HCT116 (cell line): ENCODE measurements at regions not wholly inside any gene's neighbourhood (a gene's known extent, or its start where the extent isn't known, plus 50 kb on each side); places are given as distances from the start of the nearest gene placed in this dataset.

ENCODE experiments used
- ATAC-seq: fragments of 200-7000 bp; cut with Tn5 transposase; 2 replicates; pipeline ENCODE4 v1.9.1; 2020; ENCODE audit warnings: mild to moderate bottlenecking, moderate library complexity
- BruUV-seq: library from RNA; stranded (reverse); fragments of 400-500 nt; replicated peaks from 2 replicates; lab custom pipeline; 2021; lab: Mats Ljungman, UMichigan
- CTCF ChIA-PET: fragments of 300-600 bp; sonication (Branson Sonifier 250); formaldehyde crosslinking; loops from one replicate; lab custom pipeline; 2021; ENCODE audit warnings: antibody characterized with exemption; lab: Charles Lee
- POLR2A ChIA-PET: fragments of 300-600, 350-600 bp; sonication (Branson Sonifier 250); formaldehyde crosslinking; loops from one replicate; lab custom pipeline; 2021; ENCODE audit warnings: antibody characterized with exemption; lab: Charles Lee
- RAD21 ChIA-PET, 2 experiments: fragments of 300-600 bp; sonication (Branson Sonifier 250); formaldehyde crosslinking; loops; one replicate each; lab custom pipeline; 2023; ENCODE audit warnings: low total read pairs in 2 of 2; ENCODE audit not compliant: uncharacterized antibody in 2 of 2, unreplicated experiment in 2 of 2, low non-redundant PET in 1 of 2; lab: Charles Lee
- DNase-seq: peaks from one replicate; pipeline ENCODE4 v3.0.0-alpha.2; 2010; ENCODE audit warnings: low read depth, low spot score
- H2AFZ ChIP-seq: fragments of 200-600 bp; shearing (Covaris generic), sonication (generic); 2 replicates; pipeline ENCODE4 v1.6.1; 2017; ENCODE audit warnings: low read depth, mixed run types, mixed read lengths, antibody characterized with exemption, low read length; ENCODE audit not compliant: poor library complexity, severe bottlenecking
- H3K27ac ChIP-seq: 2 replicates; pipeline ENCODE4 v1.5.1; 2012; ENCODE audit warnings: low read depth, low read length
- H3K27me3 ChIP-seq: fragments of 200-600 bp; sonication (generic); 2 replicates; pipeline ENCODE4 v1.6.1; 2016; ENCODE audit warnings: mixed run types, low read length, mixed read lengths; ENCODE audit not compliant: insufficient read depth
- H3K36me3 ChIP-seq, 2 experiments: fragments of 200-500 bp in 1 of 2; fragments of 200-600 bp in 1 of 2; sonication (Bioruptor generic) in 1 of 2; sonication (generic) in 1 of 2; 2 replicates each; pipeline versions ENCODE4 v1.5.1 to v1.6.1; 2014 to 2016; ENCODE audit warnings: low read length in 2 of 2, inconsistent platforms in 1 of 2, mixed read lengths in 1 of 2, mixed run types in 1 of 2; ENCODE audit not compliant: insufficient read depth in 2 of 2, control insufficient read depth in 1 of 2
- H3K4me1 ChIP-seq, 2 experiments: fragments of 200-600 bp in 1 of 2; sonication (generic) in 1 of 2; 2 replicates each; pipeline versions ENCODE4 v1.5.1 to v1.6.1; 2012 to 2017; ENCODE audit warnings: low read length in 2 of 2, inconsistent platforms in 1 of 2, mild to moderate bottlenecking in 1 of 2, mixed read lengths in 1 of 2, mixed run types in 1 of 2, moderate library complexity in 1 of 2; ENCODE audit not compliant: insufficient read depth in 2 of 2, control insufficient read depth in 1 of 2
- H3K4me2 ChIP-seq: fragments of 200-600 bp; sonication (generic); 2 replicates; pipeline ENCODE4 v1.6.1; 2017; ENCODE audit warnings: mixed run types, low read length, mixed read lengths
- H3K4me3 ChIP-seq, 2 experiments: fragments of 200-600 bp in 1 of 2; sonication (generic) in 1 of 2; replicated peaks in 1 of 2; 2 replicates each; pipeline ENCODE4 v1.5.1; 2011 to 2016; ENCODE audit warnings: low read length in 2 of 2, control low read depth in 1 of 2, low read depth in 1 of 2, mild to moderate bottlenecking in 1 of 2, mixed read lengths in 1 of 2, mixed run types in 1 of 2
- H3K79me2 ChIP-seq: fragments of 200-600 bp; sonication (generic); 2 replicates; pipeline ENCODE4 v1.6.1; 2017; ENCODE audit warnings: mild to moderate bottlenecking, mixed run types, low read length, moderate library complexity, mixed read lengths; ENCODE audit not compliant: insufficient read depth
- H3K9ac ChIP-seq: fragments of 200-600 bp; sonication (generic); 2 replicates; pipeline ENCODE4 v1.6.1; 2016; ENCODE audit warnings: low read length, mixed read lengths
- H3K9me2 ChIP-seq: fragments of 200-600 bp; sonication (generic), shearing (Covaris generic); 2 replicates; pipeline ENCODE4 v1.6.1; 2017; ENCODE audit warnings: mixed run types, mild to moderate bottlenecking, moderate library complexity; ENCODE audit not compliant: insufficient read depth
- H3K9me3 ChIP-seq, 2 experiments: fragments of 200-500 bp in 1 of 2; fragments of 200-600 bp in 1 of 2; sonication (Bioruptor generic) in 1 of 2; sonication (generic) in 1 of 2; 2 replicates each; pipeline ENCODE4 v1.6.1; 2014 to 2017; ENCODE audit warnings: low read length in 2 of 2, mixed read lengths in 2 of 2, inconsistent platforms in 1 of 2, low read depth in 1 of 2, mild to moderate bottlenecking in 1 of 2, mixed run types in 1 of 2, moderate library complexity in 1 of 2; ENCODE audit not compliant: control insufficient read depth in 1 of 2, insufficient read depth in 1 of 2
- H4K20me1 ChIP-seq: fragments of 200-600 bp; sonication (generic), shearing (Covaris generic); 2 replicates; pipeline ENCODE4 v1.6.1; 2017; ENCODE audit warnings: mixed run types, mild to moderate bottlenecking, moderate library complexity; ENCODE audit not compliant: insufficient read depth
- ELF1 ChIP-seq: IDR thresholded peaks from 2 replicates; pipeline ENCODE4 v1.6.1; 2012; ENCODE audit warnings: low read depth, borderline replicate concordance
- RAD21 ChIP-seq: IDR thresholded peaks from 2 replicates; pipeline ENCODE4 v1.6.1; 2012; ENCODE audit warnings: low read depth, mild to moderate bottlenecking
- REST ChIP-seq: IDR thresholded peaks from 2 replicates; pipeline ENCODE4 v1.6.1; 2012; ENCODE audit warnings: low read depth
- SP1 ChIP-seq: IDR thresholded peaks from 2 replicates; pipeline ENCODE4 v1.6.1; 2012; ENCODE audit warnings: low read depth
- SRF ChIP-seq: IDR thresholded peaks from 2 replicates; pipeline ENCODE4 v1.6.1; 2012; ENCODE audit warnings: low read depth
- YY1 ChIP-seq: IDR thresholded peaks from 2 replicates; pipeline ENCODE4 v1.6.1; 2011; ENCODE audit warnings: low read length, low read depth, moderate library complexity, mild to moderate bottlenecking; ENCODE audit not compliant: insufficient replicate concordance; ENCODE audit errors: extremely low read depth
- ZBTB33 ChIP-seq: IDR thresholded peaks from 2 replicates; pipeline ENCODE4 v1.6.1; 2011; ENCODE audit warnings: mild to moderate bottlenecking, low read length, moderate library complexity; ENCODE audit not compliant: insufficient replicate concordance; ENCODE audit errors: extremely low read depth
- ZFX ChIP-seq: fragments of 450-650 bp; IDR thresholded peaks from 2 replicates; pipeline ENCODE4 v1.6.1; 2017
- intact Hi-C: fragments of 100-400 bp; cut with micrococcal nuclease; formaldehyde crosslinking; loops from 2 replicates; pipeline ENCODE4 v1.10.0; 2022
- TF ChIP-seq, protein P1 (sequence below): IDR thresholded peaks from 2 replicates; pipeline ENCODE4 v1.6.1; 2012

DNA sequence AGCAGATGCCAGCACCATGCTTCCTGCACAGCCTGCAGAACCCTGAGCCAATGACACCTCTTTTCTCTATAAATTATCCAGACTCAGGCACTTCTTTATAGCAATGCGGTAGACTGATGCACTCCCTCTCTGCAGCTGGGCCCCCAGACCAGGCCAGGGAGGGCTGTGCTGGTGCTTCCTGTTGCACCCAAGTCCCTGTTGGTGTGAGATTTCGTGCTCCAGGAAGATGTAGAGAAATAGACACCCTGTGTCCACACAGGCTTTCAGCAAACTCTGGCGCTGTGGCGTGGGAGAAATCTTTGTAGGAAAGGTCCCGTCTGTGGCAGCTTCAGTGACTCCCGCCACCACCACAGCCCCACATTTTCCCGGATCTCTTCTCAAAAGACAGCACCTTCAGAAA is 572.2 kb downstream of the GALR1 start:
- POLR2A ChIA-PET = no interaction called here
- intact Hi-C loops = no loop called here
- H3K27me3 ChIP-seq = no peaks in the 10 kb centered on the region

More for the DNA sequence above, 572.2 kb downstream of the GALR1 start:
- H3K4me2 ChIP-seq = no peak overlapping the region
- peaks cover 7 to 33% of the 10 kb centered on the region in 2 experiments; a peak in 2 of 4 replicates for H3K9me3 ChIP-seq
- H3K4me3 ChIP-seq = no peak overlapping the region
- TF ChIP-seq REST (no peak), ZBTB33 (no peak), YY1 (no peak), ELF1 (no peak), ZFX (no peak), SP1 (no peak), RAD21 (no peak), SRF (no peak)
- TF ChIP-seq, protein P1, sequence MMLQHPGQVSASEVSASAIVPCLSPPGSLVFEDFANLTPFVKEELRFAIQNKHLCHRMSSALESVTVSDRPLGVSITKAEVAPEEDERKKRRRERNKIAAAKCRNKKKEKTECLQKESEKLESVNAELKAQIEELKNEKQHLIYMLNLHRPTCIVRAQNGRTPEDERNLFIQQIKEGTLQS = no peak
- TF ChIP-seq, all 23 proteins: peak for 0
- DNase-seq (no peak), ATAC-seq (no peak)
- no peaks in the 10 kb centered on the region for H3K4me1 ChIP-seq
- CTCF ChIA-PET = no interaction called here
- H3K27ac ChIP-seq = no peak overlapping the region
- H2AFZ ChIP-seq = no peak overlapping the region
- no TSS peak for BruUV-seq
- no peak overlapping the region for H3K9ac ChIP-seq
- RAD21 ChIA-PET = no interaction called here
- H4K20me1 ChIP-seq = no peaks in the 10 kb centered on the region
- no peaks in the 10 kb centered on the region for H3K36me3 ChIP-seq
- no peaks in the 10 kb centered on the region for H3K9me2 ChIP-seq
- no peaks in the 10 kb centered on the region for H3K79me2 ChIP-seq
